NCI-H774 (cell line): ENCODE measurements at regions not wholly inside any gene's neighbourhood (a gene's known extent, or its start where the extent isn't known, plus 50 kb on each side); places are given as distances from the start of the nearest gene placed in this dataset.

Experiments
- DNase-seq: peaks from one replicate; lab custom pipeline; 2025; lab: John Stamatoyannopoulos, UW

DNA sequence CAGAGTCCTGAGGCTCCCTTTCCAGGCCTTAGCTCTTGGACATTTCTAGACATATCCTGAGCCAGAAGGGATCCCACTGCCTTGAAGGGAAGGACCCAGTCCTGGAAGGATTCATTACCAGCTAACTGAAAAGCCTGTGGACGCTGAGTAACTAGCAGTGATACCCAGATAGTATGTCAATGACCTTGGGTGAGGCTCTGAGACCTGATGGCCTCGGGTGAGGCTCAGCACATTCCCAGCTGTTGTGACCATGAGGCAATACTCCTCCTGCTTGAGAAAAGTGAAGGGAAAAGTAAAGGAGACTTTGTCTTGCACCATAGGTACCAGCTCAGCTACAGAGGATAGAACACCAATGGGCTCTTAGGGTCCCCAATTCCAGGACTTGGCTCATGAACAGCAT lies 268.1 kb downstream of the DKK2 start:
- no peak for DNase-seq

DNA sequence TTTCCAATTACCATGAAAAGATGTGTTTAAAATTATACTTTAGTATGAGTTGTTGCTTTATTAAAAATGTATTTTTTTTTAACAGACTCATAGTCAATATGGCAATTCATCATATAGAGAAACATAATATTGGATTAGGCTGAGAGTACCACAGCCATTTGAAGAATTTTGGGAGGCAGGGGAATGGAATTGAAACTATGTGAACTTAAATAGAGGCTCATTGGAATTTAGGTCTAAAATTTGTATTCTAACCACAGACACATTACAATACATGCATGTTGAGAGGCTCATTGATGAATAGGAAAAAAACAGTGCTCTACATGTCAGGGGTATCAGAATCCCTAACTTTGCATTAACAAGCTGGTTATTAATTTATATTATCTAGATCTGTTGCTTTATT lies 269.6 kb downstream of the DKK2 start:
- DNase-seq = no peak

DNA sequence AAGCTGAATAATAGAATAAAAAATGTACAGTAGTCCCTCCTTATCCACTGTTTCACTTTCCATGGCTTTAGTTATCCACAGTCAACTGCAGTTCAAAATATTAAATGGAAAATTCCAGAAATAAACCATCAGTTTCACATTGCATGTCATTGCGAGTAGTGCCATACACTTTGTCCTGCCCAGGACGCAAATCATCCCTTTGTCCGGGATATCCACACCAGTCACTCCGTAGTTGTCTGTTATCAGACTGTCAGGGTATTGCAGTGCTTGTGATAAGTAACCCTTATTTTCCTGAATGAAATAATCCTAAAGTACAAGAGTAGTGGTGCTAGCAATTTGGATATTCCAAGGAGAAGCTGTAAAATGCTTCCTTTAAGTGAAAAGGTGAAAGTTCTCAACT lies 271.3 kb downstream of the DKK2 start:
- DNase-seq = no peak

DNA sequence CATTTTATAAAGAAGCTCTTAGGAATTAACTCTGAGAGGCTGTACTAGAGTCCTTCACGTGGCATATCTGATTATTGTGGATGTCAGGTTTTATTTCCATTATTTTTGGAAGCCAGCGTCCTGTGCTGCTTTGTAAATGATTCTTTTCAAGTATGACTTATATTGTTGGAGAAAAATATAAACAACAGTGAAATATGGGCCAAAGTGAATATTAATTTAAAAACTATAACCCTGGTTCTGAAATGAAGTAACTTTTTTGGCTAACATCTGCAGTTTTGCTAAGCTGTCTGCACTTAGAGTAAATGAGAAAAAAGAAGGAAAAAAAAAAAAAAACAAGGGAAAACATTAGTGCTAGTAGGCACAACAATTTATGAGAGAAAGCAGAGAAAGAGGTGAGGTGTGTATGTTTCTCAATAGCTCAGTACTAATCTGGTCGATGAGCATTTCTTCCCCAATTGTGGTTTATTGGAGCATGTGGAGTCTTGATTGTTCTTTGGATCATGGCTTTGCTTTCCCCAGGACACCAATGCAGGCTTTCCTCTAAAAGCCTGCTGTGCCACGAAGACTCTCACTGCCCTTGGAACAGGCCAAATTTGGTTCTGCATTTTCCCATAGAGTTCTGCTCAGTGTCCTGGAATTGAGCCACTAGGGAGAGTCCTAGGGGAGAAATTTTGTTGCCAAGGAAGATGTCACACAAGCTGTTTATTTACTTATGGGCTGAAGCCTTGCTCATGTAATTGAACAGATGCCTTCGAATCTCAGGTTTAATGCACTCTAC lies 273.3 kb downstream of the DKK2 start:
- no peak for DNase-seq

DNA sequence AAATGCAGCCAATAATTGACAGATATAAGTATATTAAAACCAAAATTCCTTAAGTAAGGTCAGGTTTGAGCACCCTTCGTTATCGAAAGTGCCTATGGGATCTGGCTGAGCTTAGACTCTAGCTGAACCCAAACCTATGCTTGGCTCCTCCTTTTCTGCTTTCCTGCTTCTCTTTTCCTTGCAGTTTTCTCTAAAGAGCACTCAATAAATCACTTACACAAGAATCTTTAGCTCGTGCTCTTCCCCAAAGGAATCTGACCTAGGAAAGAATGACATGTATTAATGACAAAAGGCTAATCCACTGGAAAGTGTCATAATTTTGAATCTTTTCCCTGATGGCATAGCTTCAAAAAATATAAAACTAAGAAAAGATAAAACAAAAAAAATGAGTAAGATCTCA lies 282.7 kb downstream of the DKK2 start:
- no peak for DNase-seq

DNA sequence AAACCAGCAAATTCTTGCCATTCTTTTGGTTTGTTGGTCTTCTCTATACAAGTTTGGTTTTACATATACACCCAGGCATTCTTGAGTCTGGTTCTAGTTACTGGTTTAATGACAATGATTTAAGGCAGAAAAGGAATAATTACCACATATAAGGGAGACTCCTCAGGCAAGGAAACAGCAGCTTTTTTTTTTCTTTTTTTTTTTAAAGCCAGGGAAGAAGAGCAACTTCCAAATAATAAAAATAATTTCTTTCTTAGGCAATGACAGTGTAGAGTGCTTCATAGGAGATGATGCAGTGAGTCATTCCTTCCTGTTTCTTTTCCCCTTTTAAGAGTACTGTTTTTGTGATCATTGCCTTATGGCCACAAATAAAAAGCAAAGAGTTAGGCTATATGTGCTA lies 289.7 kb downstream of the DKK2 start:
- no peak for DNase-seq

DNA sequence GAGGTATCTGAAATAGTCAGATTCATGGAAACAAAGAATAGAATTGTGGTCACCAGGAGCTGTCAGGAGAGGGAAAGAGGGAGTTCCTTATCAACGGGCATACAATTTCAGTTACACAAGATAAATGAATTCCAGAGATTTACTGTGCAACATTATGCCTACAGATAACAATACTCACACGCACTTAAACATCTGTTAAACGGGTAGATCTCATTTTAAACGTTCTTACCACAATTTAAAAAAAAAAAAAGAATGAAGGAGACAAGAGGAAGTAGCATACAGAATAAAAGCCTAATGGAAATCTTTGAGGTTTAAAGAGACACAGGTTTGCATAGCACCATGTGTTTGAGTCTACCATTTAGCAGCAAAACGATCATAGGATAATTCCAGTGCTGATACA lies 298.0 kb downstream of the DKK2 start:
- no peak for DNase-seq

DNA sequence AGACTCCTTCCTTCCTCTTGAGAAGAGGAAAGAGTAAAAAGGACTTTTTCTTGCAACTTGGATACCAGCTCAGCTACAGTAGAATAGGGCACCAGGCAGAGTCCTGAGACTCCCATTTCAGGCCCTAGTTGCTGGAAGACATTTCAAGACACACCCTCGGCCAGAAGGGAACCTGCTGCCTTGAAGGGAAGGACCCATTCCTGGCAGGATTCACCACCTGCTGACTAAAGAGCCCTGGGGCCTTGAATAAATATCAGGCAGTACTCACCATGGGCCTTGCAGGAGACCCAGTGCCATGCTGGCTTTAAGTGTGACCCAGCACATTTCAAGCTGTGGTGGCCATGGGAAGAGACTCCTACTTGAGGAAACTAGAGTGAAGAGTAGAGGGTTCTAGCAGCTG lies 317.6 kb downstream of the DKK2 start:
- no peak for DNase-seq

DNA sequence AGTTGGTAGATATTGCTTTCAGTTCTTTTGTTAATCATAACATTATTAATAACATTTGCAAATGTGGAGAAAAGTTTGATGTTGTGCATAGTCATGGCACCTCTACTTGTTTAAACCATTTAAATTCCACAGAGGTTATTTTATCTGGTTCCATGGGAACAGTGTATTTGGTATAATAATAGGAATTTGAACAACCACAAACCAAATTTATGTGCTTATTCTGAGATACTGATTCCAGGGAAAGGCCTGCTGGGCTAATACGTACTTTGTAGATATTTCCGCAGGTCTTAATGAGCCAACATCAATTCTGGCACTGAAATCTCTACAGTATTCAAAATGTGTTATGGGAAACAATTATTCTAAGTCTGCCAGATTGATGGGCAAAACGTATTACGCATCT lies 319.0 kb downstream of the DKK2 start:
- DNase-seq = no peak

DNA sequence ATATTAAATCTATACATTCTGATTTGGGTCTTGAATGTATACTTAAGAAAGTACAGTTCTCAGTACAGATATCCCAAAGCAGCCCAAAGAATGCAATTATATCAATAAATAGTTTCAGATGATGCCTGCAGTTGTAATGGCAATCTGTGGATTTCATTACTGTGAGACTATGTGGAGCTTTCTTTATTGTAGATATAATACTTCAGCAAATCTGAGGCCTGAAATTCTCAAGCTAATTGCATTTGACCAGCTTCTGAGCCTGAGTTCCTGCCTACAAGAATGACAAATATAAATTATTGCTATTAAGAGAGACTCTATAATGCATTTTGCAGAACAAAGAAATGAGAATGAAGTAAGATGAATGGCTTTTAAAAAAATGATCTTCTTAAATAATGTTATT lies 320.3 kb downstream of the DKK2 start:
- no peak for DNase-seq

DNA sequence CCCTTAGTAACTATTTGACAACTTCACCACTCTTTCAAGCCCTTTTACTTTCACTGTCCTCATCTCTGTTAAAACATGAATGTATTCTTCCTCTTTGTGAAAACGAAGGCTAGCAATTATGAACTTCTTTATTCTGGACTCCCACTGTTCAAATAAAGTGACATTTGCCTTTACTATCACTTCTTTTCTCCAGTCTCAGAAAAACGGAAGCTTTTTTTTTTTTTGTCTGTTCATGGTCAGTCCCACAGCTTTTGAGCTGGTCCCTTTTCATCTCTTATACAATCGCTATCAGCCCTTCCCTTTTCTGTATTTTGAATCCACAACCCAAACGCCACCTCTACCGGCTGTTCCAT lies 327.7 kb downstream of the DKK2 start:
- no peak for DNase-seq

DNA sequence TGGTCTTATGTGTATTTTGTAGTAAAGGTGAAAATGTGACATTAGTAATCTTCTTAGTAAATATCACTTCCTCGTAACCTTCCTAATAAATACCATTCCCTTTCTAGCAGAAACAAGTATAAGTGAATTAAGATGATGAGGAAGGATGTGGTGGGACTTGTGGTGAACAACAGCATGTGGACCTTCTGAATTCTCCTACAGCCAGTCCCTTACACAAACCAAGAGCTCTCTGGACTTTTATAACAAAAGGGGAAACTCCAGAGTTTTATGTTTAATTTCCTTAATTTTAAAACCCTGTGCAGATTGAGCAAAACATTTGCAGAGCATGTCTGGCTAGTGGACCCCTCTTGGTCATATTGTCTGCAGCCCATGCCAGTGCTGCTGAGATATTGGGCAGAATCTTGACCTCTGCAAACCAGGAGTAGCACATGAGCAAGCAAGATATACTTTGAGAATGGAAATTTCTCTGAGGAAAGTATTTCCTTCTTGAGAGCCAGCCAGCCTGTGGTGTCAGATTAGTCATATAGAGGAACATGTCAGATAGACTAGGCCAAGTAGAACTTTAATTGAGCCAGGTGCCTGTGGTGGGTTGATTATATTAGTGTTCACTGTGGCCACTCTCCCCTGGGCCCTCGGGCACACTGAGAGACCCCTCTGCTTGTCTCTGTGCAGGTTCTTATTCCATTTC lies 328.2 kb downstream of the DKK2 start:
- no peak for DNase-seq

DNA sequence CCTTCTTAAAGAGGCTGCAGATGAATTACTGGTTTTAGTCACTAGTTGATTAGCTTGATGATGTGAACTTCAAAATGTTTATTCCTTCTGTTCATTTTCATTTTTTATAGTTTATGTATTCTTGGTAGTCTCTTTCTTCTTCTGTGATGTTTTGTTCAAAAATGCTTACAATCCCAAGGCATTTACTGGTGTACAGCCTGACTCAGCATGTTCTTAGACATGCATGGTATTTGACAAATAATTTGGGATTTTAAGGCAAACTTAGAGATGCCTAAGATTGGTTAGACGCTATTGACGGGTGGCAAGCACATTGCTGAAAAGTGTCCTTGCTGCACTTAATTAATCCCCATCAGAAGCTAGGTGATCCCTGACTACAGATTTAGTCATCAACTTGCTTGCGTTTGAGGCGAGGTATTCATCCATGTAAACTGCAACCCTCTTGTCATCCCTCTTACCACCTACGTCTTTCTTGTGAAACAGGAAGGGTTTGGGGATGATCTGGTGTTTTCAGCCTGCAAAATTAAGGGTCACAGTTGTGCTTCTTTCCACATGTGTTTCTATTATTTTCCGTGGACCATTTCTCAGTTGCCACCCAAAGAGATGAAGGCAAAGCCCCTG lies 331.8 kb downstream of the DKK2 start:
- DNase-seq = no peak

DNA sequence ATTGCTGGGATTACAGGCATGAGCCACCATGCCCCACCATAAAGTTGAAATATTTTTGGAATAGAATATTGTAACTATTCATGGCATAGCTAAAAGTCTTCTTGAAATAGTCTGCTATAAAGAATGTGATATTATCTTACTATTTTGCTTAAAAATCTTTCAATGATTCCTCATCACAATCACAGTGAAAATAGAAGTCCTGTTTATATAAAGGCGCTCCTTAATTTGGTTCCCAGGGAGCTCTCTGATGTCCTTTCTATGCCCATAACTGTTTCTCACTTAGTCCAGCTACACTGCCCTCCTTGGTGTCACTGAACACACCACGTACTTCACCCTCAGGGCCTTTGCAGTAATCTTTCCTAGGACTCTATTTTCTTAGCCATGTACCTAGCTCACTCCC lies 331.7 kb upstream of the GIMD1 start:
- no peak for DNase-seq

DNA sequence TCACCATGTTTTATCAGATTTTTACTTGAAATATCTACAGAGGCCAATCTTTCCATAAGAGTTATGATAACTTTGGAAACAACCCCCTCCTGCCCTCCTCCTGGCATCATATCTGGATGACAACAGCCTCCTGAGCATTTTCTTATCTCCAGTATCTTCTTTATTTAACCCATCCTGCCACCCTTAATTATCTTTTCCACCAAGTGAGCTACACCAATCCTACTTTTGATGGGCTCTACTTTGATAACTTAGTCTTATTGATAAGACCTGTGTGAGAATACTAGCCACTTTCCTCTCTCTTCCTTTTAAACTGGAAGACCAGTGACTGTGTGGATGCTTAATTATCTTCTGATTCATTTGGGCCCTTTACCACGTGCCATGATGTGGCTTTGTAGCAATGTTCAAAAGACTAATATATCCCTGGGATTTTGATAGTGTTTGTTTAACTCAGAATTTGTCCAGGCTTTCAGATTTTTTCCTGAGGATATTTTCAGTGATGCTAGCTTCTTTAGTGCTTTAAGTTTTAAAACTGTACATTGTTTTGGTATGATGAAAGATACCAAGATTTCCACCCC lies 330.1 kb upstream of the GIMD1 start:
- DNase-seq = no peak

DNA sequence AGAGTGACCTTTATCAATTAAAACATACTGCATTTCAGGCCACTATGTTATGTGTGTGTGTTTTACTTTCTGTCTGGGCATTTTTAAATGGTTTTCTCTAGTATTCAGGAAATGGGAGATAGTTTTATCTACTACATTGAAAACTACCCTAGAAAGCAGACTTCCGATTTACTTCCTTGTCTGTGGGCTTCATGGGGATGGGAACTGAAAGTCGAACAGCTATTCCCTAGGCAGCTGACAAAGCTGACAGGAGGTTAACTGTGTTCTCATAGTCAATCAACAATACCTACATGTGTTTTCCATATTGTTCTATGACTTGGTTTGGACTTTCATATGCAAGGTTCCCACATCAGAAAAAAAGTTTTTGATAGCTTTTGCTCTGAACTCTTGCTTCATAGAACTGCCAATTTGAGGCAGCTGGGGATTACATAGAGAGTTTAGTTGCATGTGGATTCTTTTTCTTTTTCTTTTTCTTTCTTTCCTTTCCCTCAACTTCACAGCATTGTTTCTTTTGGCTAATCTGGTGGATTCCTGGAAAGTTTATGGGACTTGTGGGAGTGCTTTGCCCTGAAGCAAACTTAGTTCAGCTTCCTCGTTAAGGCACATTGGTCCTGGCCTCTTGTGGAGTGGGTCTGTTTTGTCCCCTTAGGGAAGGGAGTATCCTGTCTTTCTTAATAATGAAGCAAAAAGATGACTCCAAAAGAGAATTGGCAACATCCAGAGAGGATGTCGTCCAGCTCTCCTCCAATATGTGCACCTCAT lies 327.1 kb upstream of the GIMD1 start:
- no peak for DNase-seq

DNA sequence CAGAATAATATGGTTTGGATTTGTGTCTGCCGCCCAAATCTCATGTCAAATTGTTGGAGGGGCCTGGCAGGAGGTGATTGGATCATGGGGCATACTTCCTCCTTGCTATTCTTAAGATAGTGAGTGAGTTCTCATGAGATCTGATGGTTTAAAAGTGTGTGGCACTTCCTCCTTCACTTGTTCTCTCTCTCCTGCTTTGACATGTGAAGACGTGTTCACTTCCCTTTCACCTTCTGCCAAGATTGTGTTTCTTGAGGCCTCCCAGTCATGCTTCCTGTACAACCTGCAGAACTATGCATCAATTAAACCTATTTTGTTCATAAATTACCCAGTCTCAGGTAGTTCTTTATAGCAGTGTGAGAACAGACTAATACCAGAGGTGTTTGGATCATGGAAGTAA lies 325.7 kb upstream of the GIMD1 start:
- no peak for DNase-seq

DNA sequence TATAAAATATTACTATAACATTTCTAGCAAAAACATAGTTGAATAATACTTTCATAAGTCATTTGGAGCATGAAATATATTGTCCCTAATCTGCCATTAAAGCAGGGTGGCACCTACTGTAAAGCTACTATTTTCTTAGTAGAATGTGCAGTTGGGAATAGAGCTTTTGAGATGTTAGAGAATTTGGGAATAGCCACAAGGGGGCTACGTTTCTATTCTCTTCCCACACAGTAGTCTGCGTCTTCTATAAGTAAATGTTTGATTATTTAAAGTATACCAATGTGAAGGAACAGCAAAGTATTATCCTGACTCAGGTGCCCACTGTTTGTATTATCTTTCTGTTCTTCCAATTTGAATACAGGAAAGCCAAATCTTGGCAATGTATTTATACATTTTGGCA lies 323.2 kb upstream of the GIMD1 start:
- no peak for DNase-seq

DNA sequence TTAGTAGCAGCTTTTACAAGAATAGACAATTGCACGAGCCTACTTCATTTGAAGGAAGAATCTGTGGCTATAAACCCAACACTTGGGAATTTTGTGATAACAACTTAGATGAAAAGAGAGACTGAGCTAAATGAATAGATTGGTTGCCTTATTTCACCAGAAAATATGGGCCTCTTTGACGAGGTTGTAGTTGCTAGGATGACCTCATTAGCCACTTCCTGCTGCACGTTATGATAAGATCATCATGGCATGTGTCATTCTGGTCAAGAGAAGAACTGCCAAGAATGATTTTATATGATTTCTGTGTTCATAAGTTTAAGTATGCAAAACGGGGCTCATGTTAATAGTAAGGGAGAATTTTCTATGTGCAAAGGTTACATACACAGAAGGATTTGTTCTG lies 321.9 kb upstream of the GIMD1 start:
- DNase-seq = no peak

DNA sequence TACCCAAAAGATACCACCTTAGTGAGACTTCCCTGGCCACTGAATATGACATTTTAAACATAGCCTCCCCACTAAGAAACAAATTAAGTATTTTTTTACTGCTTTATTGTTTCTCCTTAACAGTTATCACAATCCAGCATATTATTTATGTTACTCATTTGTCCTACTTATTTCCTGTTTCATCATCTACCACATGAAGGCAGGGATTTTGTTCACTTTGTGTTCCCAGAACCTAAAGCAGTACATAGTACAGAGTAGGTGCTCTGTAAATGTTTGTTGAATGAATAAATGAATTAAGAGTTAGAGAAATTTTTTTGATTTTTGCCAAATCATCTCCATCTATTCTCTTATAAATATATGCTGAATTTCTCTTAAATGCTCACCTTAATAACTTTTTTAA lies 318.4 kb upstream of the GIMD1 start:
- DNase-seq = no peak

DNA sequence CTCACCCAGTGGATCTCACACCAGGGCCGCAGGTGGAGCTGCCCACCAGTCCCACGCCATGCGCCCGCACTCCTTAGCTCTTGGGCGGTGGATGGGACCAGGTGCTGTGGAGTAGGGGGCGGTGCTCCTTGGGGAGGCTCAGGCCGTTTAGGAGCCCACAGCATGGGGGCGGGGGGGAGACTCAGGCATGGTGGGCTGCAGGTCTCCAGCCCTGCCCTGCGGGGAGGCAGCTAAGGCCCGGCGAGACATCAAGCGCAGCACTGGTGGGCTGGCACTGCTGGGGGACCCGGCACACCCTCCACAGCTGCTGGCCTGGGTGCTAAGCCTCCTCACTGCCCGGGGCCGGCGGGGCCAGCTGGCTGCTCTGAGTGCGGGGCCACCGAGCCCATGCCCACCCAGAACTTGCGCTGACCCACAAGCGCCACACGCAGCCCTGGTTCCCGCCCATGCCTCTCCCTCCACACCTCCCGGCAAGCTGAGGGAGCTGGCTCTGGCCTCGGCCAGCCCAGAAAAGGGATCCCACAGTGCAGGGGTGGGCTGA lies 312.9 kb upstream of the GIMD1 start:
- DNase-seq = no peak

DNA sequence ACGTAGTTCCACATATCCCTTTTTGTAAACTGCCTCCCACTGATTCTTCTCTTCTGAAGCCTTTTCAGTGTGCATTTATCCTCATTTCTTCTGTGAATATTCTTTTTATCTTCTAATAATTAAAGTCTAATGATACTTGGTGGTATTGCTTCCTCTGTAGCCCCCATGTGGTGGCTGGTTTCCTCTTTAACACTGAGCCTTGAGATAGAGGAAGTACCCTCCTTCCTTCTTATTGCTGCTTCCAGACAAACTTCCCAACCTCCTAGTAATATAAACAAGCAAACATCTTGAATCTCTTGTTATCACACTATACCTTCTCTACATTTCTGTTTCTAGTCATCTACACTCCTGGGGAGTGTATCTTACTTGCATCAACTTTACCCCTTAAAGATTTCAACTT lies 310.5 kb upstream of the GIMD1 start:
- no peak for DNase-seq
